ENCODE measurements at regions not wholly inside any gene's neighbourhood (a gene's known extent, or its start where the extent isn't known, plus 50 kb on each side); places are given as distances from the start of the nearest gene placed in this dataset.
A peak's percentile ranks its signal among the peaks of the same experiment; 100 is the strongest.

- intact Hi-C loops (cut with DNase I) = no loop called here
- TF ChIP-seq CTCF (IDR thresholded peaks at IDR 0.05) = no peak
- Histone ChIP-seq H3K27me3 (no peaks in the 10 kb centered on the region), H3K27ac (no peak overlapping the region), H3K9me3 (no peaks in the 10 kb centered on the region), H3K36me3 (no peaks in the 10 kb centered on the region), H3K4me3 (no peak overlapping the region), H3K4me1 (no peaks in the 10 kb centered on the region)
- DNase-seq (peak; percentile 22), ATAC-seq (no peak)
Measured at GRCh38 chr14:27506272-27506671, 908.4 kb upstream of the NOVA1 start.

GRCh38 chr14:27528328-27528727 lies 930.5 kb upstream of the NOVA1 start:
- intact Hi-C loops (cut with DNase I) = no loop called here
- DNase-seq = no peak
- no peak for TF ChIP-seq CTCF (IDR thresholded peaks at IDR 0.05)
- H3K27ac ChIP-seq = no peak overlapping the region
- no peak overlapping the region for H3K4me3 ChIP-seq
- no peaks in the 10 kb centered on the region for H3K36me3 ChIP-seq
- no peaks in the 10 kb centered on the region for H3K4me1 ChIP-seq
- no peak for ATAC-seq
- no peaks in the 10 kb centered on the region for H3K27me3 ChIP-seq
- no peaks in the 10 kb centered on the region for H3K9me3 ChIP-seq

- DNase-seq = no peak
- no peaks in the 10 kb centered on the region for H3K36me3 ChIP-seq
- no peaks in the 10 kb centered on the region for H3K4me1 ChIP-seq
- no peak for ATAC-seq
- no peak overlapping the region for H3K27ac ChIP-seq
- H3K4me3 ChIP-seq = no peak overlapping the region
- intact Hi-C loops (cut with DNase I) = no loop called here
- TF ChIP-seq CTCF (IDR thresholded peaks at IDR 0.05) = no peak
- H3K27me3 ChIP-seq = no peaks in the 10 kb centered on the region
- H3K9me3 ChIP-seq = no peaks in the 10 kb centered on the region
Measured at GRCh38 chr14:27536748-27537147, 938.9 kb upstream of the NOVA1 start.

- ATAC-seq (no peak), DNase-seq (no peak)
- Histone ChIP-seq H3K27ac (no peak overlapping the region), H3K27me3 (no peaks in the 10 kb centered on the region), H3K9me3 (no peaks in the 10 kb centered on the region), H3K4me3 (no peak overlapping the region), H3K4me1 (no peaks in the 10 kb centered on the region), H3K36me3 (no peaks in the 10 kb centered on the region)
- no peak for TF ChIP-seq CTCF (IDR thresholded peaks at IDR 0.05)
- intact Hi-C loops (cut with DNase I) = no loop called here
Measured at GRCh38 chr14:27546111-27546510, 948.3 kb upstream of the NOVA1 start.

- Histone ChIP-seq H3K4me3 (no peak overlapping the region), H3K27me3 (no peaks in the 10 kb centered on the region), H3K36me3 (no peaks in the 10 kb centered on the region), H3K27ac (no peak overlapping the region), H3K4me1 (no peaks in the 10 kb centered on the region), H3K9me3 (no peaks in the 10 kb centered on the region)
- ATAC-seq = no peak
- TF ChIP-seq CTCF (IDR thresholded peaks at IDR 0.05) = no peak
- no peak for DNase-seq
- intact Hi-C loops (cut with DNase I) = no loop called here
Measured at GRCh38 chr14:27553790-27554189, 956.0 kb upstream of the NOVA1 start.

- intact Hi-C loops (cut with DNase I) = no loop called here
- no peaks in the 10 kb centered on the region for H3K9me3 ChIP-seq
Measured at GRCh38 chr14:27557445-27557844, 959.6 kb upstream of the NOVA1 start.

More at GRCh38 chr14:27557445-27557844, 959.6 kb upstream of the NOVA1 start:
- H3K27ac ChIP-seq = no peak overlapping the region
- no peaks in the 10 kb centered on the region for H3K4me1 ChIP-seq
- no peaks in the 10 kb centered on the region for H3K27me3 ChIP-seq
- ATAC-seq (no peak), DNase-seq (no peak)
- H3K36me3 ChIP-seq = no peaks in the 10 kb centered on the region
- TF ChIP-seq CTCF (IDR thresholded peaks at IDR 0.05) = no peak
- H3K4me3 ChIP-seq = no peak overlapping the region
